ENCODE measurements at regions not wholly inside any gene's neighbourhood (a gene's known extent, or its start where the extent isn't known, plus 50 kb on each side); places are given as distances from the start of the nearest gene placed in this dataset.
A peak's percentile ranks its signal among the peaks of the same experiment; 100 is the strongest.
"Not testable (repeated sequence)": the region's sequence is repeated elsewhere in the genome, so short reads cannot be mapped to it uniquely, and the experiment has no call there.

DNA sequence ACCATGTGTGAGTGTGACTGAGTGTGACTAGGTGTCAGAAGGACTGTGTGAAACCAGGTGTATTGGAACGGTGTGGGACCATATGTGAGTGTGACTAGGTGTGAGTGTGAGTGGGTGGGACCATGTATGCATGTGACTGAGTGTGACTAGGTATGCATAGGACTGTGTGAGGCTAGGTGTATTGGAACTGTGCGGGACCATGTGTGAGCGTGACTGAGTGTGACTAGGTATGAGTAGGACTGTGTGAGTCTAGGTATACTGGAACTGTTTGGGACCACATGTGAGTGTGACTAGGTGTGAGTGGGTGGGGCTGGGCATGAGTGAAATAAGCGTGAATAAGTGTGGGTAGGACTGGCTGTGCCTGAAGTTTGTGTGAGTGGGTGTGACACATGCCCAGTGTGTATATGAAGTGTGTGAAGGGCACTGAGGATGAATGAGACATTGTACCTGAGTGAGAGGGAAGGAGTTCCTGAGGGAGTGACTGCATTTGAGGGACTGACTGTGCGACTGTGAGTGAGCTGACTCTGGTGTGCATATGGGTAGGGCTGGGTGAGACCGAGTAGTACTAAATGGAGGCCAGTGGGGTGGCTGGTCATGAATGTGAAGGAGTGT, 247.0 kb upstream of the CCDC54 start:
- DNase-seq: no peak

DNA sequence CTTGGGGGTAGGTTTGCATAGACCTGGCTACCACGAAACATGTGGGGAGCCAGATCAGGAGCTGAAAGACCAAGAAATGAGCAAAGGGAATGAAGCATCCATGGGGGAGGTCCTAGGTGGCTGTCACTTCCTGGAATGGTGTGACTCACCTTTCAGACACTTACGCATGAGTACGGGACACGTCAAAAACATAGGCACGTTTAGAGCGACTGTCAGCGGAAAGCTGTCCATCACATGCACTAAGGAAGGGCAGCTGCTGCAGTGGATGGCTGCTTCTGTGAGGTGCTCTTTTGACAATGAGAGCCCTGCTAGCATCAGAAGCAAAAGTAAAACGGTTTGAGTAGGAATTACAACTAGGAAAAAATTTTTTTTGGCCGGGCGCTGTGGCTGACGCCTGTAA, 244.6 kb upstream of the CCDC54 start:
- no peak for DNase-seq

DNA sequence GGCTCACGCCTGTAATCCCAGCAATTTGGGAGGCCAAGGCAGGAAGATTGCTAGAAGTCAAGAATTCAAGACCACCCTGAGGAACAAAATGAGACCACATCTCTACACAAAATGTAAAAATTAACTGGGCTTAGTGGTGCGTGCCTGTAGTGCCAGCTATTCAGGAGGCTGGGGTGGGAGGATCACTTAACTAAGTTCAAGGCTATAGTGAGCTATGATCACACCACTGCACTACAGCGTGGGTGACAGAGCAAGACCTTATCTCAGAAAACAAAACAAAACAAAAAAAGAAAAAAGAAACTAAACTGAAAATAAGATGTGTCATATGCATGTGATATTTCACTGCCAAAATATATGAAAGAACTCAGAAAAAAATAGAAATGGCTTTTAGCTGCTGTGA, 243.3 kb upstream of the CCDC54 start:
- DNase-seq: no peak

DNA sequence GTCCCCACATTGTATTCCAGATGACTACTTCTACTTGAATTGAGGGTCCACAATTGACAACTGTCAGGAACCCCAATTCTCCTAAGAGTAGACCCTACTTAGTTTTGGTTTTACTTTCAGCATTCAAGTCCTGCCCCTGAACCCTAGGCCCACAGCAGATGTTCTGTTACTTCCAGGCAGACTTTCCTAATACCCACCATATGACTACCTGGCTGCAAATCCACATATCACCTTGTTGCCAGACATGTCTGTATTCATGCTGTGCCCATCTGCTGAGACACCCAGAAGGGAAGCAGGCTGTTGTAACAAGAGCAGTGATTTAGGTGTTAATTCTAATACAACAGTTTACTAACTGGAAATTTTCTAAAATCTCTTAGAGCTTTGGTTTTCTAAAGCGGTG, 235.1 kb upstream of the CCDC54 start:
- no peak for DNase-seq

DNA sequence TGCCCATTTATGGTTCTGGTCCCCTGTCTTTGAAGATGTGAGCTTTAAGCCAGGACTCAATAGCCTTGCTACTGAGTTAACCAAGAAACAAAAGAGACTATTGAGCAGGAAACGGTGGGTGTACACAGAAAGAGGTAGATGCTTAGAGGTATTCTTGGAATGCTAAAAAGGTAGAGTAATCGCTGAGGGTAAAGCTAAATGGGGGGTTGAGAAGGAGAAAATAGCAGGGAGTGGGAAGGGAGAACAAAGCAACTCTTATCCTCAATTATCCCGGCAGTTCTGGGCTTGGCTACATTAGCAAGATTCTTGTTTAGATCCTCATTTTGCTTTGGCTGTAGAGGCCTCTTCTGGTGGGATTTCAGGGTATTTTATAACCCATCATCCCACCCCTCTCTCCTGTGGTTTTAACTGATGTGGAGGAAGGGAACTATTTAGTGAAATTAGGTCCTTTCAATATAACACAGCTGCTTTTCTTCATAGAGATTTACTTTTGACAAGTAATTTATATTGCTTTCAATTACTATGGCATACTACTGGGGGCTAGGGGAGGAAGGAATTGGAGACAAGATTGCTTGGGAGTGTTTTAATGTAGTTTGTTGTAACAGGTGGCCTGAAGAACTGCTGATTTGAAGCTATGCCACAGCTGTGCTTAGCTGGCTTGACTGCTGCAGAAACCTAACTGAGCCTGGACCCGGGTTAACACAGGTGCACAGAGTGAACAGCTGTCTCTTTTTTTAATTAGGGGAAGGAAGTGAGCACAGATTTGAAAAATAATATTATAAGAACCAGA, 234.3 kb upstream of the CCDC54 start:
- DNase-seq: no peak

DNA sequence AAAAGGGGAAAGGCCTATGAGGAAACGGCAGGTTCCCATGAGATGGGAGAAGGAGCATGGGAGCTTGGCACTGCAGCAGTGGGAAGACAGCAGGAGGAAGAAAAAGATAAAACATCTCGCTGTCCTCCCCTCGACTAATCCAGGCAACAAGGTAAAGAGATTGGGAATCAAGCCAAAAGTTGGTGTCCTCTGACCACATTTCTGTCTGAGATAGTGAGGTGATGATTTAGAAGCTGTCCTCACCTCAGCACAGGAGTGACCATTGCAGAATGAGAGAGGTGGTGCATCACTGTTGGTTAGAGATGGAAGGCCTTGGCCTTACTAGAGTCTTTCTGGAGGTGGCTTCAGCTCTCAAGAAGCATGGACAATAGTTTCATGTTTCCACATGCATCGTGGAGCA, 226.6 kb upstream of the CCDC54 start:
- no peak for DNase-seq

DNA sequence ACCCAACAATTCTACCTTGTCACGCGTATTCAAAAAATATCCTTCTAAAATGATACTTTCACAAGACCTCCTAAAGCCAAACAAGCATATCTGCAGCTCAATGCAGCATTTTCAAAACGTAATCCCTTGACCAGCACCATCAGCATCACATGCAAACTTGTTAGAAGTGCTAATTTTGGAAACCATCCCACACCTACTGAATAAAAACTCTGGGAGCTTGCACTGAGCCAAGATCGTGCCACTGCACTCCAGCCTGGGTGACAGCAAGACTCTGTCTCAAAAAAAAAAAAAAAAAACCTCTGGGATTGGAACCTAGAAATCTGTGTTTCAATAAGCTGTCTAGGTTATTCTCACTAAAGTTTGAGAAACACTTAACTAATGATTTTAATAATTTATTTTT, 223.3 kb upstream of the CCDC54 start:
- DNase-seq: no peak

DNA sequence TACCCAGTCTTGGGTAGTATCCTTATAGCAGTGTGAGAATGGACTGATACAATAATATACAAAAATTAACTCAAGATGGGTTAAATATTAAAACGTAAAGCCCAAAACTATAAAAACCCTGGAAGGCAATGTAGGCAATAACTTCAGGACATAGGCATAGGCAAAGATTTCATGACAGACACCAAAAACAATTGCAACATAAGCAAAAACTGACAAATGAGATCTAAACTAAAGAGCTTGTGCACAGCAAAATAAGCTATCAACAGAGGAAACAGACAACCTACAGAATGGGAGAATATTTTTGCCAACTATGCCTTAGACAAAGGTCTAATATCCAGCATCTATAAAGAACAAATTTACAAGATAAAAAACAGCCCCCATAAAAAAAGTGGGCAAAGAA, 204.8 kb upstream of the CCDC54 start:
- no peak for DNase-seq

DNA sequence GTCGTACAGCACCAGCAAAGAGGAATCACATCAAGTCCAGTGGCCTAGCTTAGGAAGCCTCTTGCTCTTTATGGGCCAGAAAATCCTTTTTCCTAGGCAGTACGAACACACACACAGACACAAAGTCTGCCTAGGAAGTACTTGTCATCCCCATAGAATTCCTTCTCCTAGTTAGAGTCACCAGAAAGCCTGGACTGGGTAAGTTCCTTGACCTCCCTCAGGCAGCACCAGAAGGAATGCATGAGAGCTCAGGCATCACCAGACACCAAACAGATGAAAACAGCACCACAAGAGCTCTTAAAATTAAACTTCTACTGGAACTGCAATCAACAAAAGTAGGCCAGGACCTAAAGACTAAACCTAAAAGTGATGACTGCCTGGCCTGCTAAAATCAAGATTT, 192.9 kb upstream of the CCDC54 start:
- DNase-seq: no peak

DNA sequence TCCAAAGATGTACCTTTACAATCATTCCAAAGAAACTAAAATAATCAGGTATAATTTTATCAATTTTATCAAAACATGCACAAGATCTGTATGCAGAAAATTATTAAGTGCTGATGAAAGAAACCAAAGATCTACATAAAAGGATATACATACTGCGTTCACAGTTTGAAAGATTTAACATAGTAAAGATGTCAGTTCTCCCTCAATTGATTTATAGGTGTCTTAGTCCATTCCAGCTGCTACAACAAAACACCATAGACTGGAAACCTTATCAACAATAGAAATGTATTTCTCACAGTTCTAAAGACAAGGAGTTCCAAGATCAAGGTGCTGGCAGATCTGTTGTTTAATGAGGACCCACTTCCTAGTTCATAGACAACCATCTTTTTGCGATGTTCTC, 189.0 kb upstream of the CCDC54 start:
- no peak for DNase-seq

DNA sequence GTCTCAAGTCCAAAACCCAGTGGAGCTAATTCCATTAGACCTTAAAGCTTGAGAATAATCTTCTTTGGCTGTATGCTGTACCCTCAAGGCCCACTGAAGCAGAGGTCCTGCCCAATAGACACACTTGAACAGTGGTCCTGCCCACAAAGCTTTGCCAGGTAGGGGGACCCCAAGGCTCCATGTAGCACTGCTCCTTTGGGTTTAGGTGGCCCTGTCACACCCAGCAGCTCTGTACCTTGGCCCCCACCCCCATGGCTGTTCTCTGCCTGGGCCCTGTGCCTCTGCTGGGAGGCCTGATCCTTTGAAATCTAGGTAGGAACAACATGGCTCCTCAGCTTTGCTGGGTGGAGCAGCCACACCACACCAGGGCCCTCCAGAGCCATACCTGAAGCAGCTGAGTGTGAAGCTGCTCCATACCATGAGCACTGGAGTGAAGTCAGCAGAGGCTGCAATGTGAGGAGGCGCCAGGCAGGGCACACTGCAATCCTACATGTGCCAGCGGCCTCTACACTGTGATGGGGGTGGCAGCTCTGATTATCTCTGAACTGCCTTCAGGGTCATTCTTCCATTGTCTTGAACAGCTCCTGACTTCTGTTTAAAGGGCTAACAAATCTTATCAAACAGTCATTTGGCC, 188.0 kb upstream of the CCDC54 start:
- no peak for DNase-seq

DNA sequence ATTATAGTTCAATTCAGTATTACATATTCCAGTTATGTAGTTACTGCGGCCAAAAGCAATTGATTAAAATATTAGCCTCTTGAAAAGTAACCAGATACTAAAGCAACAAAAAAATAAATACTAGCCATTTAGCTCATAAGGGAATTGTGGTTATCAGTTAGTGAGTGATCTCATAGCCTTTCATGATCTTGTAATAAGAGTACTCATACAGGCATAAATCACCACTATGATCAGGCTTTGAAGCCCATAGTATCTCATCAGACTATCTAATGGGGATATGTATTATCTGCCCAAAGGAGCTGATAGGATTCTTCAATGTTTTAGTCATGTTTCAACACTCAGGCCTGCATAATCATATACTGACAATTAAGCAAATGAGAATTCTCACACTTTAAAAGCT, 184.1 kb upstream of the CCDC54 start:
- no peak for DNase-seq

DNA sequence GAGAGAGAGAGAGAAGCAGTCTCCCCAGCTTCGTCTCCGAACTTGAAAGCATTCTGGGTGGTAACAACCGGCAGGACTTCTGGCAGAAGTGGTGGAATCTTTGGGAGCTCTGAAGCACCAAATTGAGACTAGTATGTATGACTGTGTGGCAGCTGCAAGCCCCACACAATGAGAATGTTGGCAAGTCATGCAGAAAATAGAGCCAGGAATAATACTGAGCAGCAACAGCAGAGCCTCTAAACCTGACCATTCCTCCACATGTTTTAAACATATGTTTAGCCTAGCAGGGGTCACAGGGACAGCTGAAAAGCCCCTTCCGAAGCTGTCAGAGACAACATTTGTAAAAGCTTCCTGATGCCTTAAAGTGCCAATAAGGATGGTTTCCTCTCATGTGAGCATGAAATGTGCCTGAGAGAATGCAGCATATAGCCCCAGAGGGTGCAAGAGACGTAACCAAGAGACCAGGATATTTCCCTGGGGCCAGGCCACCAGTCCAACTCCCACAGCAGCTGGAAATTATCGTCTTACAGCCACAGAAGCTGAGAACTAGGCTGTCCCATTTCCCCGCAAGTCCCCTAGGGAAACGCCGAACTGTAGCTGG, 178.6 kb upstream of the CCDC54 start:
- no peak for DNase-seq

DNA sequence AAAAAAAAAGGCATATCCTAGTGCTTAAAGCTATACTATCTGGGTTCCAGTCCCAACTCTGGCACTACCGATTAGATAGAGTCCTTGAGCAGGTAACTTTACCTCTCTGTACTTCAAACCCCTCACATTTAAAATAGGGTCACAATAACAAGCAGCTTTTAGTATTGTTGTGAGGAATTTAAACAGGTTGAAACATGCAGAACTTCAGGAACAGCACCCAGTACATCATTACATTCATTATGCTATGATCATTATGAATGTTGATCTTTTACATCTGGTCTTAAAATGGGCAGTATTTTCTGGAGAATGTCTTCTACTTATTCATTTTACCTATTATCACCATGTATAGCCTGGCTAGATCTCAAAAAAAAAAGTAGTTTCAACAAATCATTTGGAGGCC, 176.1 kb upstream of the CCDC54 start:
- no peak for DNase-seq

DNA sequence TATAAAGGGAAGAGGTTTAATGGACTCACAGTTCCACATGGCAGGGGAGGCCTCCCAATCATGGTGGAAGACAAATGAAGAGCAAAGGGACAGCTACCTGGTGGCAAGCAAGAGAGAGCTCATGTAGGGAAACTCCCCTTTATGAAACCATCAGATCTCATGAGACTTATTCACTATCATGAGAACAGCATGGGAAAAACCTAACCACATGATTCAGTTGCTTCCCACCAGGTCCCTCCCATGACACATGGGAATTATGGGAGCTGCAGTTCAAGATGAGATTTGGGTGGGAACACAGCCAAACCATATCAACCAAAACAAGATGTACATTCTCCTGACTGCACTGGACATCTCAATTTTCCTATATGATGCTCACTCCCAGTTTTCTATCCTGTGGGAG, 174.4 kb upstream of the CCDC54 start:
- DNase-seq: not testable (repeated sequence)

DNA sequence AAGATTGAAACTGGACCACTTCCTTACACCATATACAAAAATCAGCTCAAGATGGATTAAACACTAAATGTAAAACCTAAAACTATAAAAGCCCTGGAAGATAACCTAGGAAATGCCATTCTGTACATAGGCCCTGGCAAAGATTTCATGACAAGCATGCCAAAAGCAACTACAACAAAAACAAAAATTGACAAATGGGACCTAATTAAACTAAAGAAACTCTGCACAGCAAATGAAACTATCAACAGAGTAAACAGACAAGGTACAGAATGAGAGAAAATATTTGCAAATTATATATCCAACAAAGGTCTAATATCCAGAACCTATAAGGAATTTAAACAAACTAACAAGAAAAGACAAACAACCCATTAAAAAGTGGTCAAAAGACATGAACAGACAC, 173.1 kb upstream of the CCDC54 start:
- DNase-seq: no peak

DNA sequence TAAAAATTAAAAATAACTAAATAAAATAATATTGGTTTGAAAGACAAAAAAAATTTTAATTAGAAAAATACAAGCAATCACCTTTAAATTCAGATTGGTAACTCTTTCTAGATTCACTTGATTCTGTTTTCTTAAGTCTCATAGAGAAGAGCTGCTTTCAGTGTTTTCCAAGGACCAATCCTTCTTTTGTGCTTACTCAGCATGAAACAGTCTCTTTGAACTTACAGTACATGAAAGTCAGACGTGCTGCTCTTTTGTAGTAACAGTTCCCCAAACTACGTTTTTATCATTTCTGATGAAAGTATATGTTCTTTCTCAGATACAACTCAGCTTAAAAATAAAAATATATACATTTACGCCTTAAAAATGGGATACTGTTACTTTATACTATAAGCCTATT, 171.9 kb upstream of the CCDC54 start:
- no peak for DNase-seq

DNA sequence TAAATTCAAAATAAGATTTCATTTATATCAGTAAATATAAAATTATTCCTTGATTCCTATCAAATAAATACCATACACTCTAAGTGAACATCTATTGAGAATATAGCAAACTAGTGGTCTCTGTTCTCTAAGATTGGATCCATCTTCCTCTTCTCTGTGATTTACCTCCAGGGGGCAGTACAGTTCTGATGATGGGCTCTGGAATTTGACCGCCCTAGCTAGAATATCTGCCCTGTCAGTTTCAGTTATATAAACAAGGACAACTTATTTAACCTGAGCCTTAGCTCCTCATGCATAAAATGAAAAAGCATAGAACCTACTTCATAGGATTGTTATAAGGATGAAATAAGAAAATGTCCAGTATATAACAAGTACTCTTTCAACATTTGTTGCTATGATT, 171.1 kb upstream of the CCDC54 start:
- no peak for DNase-seq

DNA sequence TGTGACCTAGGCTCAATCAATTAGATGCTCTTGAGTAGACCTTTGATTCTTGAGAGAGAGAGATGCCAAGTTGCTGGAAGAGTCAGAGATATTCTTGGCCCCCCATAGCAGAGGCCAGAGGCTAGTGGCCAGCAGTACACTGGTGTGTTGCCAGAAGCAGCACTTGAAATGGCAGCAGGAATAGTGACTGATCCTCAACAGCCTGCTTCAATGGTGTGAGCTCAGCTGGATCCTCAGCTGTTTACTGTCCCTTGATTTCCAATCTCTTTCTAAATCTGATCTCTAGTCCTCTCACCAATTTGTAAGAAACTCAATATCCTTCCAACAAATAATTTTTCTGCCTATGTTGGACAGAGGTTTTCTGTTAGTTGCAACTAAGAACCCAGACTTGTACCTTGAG, 170.3 kb upstream of the CCDC54 start:
- no peak for DNase-seq

DNA sequence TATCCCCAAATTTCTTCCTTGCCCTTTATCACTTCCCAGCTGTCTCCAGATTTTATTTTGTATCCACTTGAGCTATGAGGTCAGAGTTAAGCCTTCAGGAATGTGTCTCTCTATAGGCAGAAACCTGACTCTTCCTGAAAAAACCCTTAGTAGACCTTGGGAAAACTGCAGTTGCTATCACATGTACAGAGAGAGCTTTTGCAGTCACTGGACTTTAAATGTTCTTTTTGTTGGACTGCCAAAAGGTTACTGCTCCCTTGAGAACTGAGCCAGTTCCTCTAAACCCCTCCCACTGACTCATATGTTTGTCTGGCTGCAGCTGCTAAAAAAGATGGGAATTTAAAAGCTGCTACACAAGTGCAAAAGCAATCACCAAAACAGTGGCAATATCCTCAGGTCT, 169.1 kb upstream of the CCDC54 start:
- peak; percentile 1 for DNase-seq

DNA sequence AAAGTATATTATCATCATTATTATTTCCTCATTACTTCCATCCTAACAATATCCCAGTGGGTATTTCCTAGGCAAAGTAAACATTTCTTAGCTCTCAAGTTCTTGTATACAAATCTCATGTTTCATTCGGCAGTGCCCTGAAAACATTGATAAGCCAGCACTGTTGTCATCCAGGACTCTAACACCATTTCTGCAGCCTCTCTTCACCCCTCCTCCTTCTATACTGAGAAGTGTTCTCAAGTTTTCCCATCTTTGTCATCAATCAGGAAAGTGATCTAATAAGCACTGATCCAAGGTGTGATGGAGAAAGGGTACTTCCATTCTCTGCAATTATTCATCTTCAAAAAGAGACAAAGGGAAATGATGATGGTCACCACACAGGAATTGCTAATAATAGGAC, 168.4 kb upstream of the CCDC54 start:
- DNase-seq: no peak

DNA sequence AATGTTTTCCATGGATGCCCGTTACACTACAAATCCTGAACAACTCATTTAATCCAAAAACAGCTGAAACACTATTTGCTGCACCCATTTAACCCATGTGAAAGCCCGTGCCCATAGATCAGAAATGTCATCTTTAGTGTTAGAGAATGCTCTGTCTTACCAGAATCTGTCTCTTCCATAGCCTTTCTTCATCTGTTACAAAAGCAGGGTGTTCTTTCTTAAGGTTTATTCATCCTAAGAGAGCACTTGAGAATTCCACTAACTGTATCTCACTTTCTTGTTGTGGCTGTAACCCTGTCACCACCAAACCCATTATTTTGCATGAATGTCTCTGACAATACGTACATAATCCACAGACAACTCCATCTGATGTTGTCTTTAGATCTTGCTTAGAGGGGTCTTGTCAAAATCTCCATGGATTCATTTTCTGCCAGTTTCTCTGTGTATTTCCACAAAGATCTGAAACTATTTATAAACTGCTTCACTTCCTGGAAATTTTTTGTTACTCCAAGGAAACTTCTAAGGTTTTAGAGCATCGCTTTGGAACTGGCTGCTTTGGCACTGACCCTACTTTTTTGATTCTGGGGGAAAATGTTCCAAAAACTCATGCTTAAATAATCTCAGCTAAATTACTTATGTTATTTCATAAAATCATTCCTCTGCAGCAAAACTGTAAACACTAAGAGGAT, 167.8 kb upstream of the CCDC54 start:
- DNase-seq: no peak

DNA sequence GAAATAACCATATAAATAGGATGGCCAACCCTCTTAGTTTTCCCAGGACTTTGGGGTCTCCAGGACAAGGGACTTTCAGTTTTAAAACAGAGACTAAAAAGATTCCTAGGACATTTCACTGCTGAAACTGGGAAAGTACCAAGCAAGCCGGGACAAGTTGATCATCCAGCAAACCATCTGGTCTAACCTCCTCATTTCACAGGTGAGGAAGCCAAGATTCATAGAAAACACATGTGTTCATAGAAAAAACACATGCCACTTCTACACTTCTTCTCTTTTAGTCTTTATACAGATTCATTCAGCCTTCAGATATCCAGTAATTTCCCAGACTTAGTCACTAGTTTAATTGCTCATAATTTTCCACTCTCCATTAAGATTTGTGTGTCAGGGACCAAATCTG, 165.6 kb upstream of the CCDC54 start:
- no peak for DNase-seq

DNA sequence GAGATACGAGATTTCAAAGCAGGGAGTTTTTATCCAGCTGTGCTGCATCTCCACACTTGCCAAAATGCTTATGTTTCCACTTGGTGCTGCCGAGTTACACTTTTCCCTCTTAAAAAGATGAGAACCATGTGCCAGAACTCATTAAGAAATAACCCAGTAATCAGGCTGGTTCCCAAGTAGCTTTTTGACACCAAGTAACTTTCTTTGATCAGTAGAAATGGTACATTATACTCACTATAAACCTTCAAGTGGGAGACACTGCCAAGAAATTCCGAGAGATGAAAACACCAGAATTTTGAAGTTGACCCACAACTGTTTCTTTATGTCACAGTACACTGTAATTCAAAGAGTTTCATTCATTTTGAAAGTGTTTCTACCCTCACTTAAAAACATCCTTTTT, 164.6 kb upstream of the CCDC54 start:
- no peak for DNase-seq
